IPS DF 6.9 (cell line): ENCODE measurements at regions not wholly inside any gene's neighbourhood (a gene's known extent, or its start where the extent isn't known, plus 50 kb on each side); places are given as distances from the start of the nearest gene placed in this dataset.

Experiments used
- DNase-seq: peaks from one replicate; pipeline ENCODE4 v3.0.0-alpha.2; 2013; ENCODE audit warnings: low read depth, low spot score
- H3K27ac ChIP-seq: one replicate; pipeline ENCODE4 v1.5.1; 2013; ENCODE audit warnings: low read length, control low read depth
- H3K27me3 ChIP-seq: 2 replicates; pipeline ENCODE4 v1.6.1; 2013; ENCODE audit warnings: mild to moderate bottlenecking, low read length; ENCODE audit not compliant: control insufficient read depth, insufficient read depth
- H3K36me3 ChIP-seq: 2 replicates; pipeline ENCODE4 v1.6.1; 2013; ENCODE audit warnings: low read length; ENCODE audit not compliant: control insufficient read depth, insufficient read depth
- H3K4me1 ChIP-seq: 2 replicates; pipeline ENCODE4 v1.6.1; 2013; ENCODE audit warnings: low read length; ENCODE audit not compliant: control insufficient read depth, insufficient read depth
- H3K4me3 ChIP-seq: 2 replicates; pipeline ENCODE4 v1.5.1; 2013; ENCODE audit warnings: mild to moderate bottlenecking, low read length
- H3K9me3 ChIP-seq: 2 replicates; pipeline ENCODE4 v1.6.1; 2013; ENCODE audit warnings: low read length, inconsistent platforms; ENCODE audit not compliant: control insufficient read depth, insufficient read depth
- WGBS: extraction: QIAGEN DNeasy Blood & Tissue Kit; methylation state at CpG from one replicate; pipeline ENCODE4 v1.1.7; 2013; ENCODE audit warnings: mixed read lengths, missing lambda C conversion rate; ENCODE audit not compliant: insufficient read length, insufficient coverage; 5-methylcytosine and 5-hydroxymethylcytosine counted together

GRCh38 chr12:78703820-78704525 lies 160.6 kb upstream of the SYT1 start:
- no peak for DNase-seq
- Histone ChIP-seq H3K4me3 (no peak overlapping the region), H3K27ac (no peak overlapping the region), H3K27me3 (no peaks in the 10 kb centered on the region), H3K9me3 (no peaks in the 10 kb centered on the region), H3K36me3 (no peaks in the 10 kb centered on the region), H3K4me1 (no peaks in the 10 kb centered on the region)
- WGBS: no CpG with 5 or more reads among the region's 3 CpGs

GRCh38 chr12:78711954-78712353 lies 152.6 kb upstream of the SYT1 start:
- Histone ChIP-seq H3K4me1 (no peaks in the 10 kb centered on the region), H3K27ac (no peak overlapping the region), H3K9me3 (no peaks in the 10 kb centered on the region), H3K36me3 (no peaks in the 10 kb centered on the region), H3K4me3 (no peak overlapping the region), H3K27me3 (no peaks in the 10 kb centered on the region)
- no peak for DNase-seq
- no CpG with 5 or more reads among the region's 4 CpGs for WGBS

- no peaks in the 10 kb centered on the region for H3K9me3 ChIP-seq
- WGBS: no CpG with 5 or more reads among the region's 4 CpGs
- no peaks in the 10 kb centered on the region for H3K4me1 ChIP-seq
- no peak for DNase-seq
- no peak overlapping the region for H3K27ac ChIP-seq
- H3K36me3 ChIP-seq: no peaks in the 10 kb centered on the region
- no peaks in the 10 kb centered on the region for H3K27me3 ChIP-seq
- no peak overlapping the region for H3K4me3 ChIP-seq
These were observed 151.6 kb upstream of the SYT1 start for GRCh38 chr12:78712834-78713481.

GRCh38 chr12:78719721-78720120 lies 144.9 kb upstream of the SYT1 start:
- no peaks in the 10 kb centered on the region for H3K4me1 ChIP-seq
- WGBS: no CpG with 5 or more reads among the region's 1 CpG
- no peak overlapping the region for H3K27ac ChIP-seq
- no peaks in the 10 kb centered on the region for H3K9me3 ChIP-seq
- no peak overlapping the region for H3K4me3 ChIP-seq
- H3K27me3 ChIP-seq: no peaks in the 10 kb centered on the region
- H3K36me3 ChIP-seq: no peaks in the 10 kb centered on the region
- DNase-seq: no peak

- no peak overlapping the region for H3K27ac ChIP-seq
- H3K27me3 ChIP-seq: no peaks in the 10 kb centered on the region
- H3K36me3 ChIP-seq: no peaks in the 10 kb centered on the region
- H3K9me3 ChIP-seq: no peaks in the 10 kb centered on the region
- no peak overlapping the region for H3K4me3 ChIP-seq
- no peaks in the 10 kb centered on the region for H3K4me1 ChIP-seq
- DNase-seq: no peak
These were observed 142.7 kb upstream of the SYT1 start for GRCh38 chr12:78721906-78722305.

GRCh38 chr12:78725033-78725432 lies 139.5 kb upstream of the SYT1 start:
- DNase-seq: no peak

GRCh38 chr12:78725951-78726580 lies 138.5 kb upstream of the SYT1 start:
- no peak overlapping the region for H3K27ac ChIP-seq
- WGBS: no CpG with 5 or more reads among the region's 3 CpGs

More at GRCh38 chr12:78725033-78725432, 139.5 kb upstream of the SYT1 start:
- no peaks in the 10 kb centered on the region for H3K36me3 ChIP-seq
- no peak overlapping the region for H3K27ac ChIP-seq
- H3K4me3 ChIP-seq: no peak overlapping the region
- no CpG with 5 or more reads among the region's 1 CpG for WGBS
- H3K4me1 ChIP-seq: no peaks in the 10 kb centered on the region
- no peaks in the 10 kb centered on the region for H3K27me3 ChIP-seq
- H3K9me3 ChIP-seq: no peaks in the 10 kb centered on the region

GRCh38 chr12:78726854-78727253 lies 137.7 kb upstream of the SYT1 start:
- Histone ChIP-seq H3K4me3 (no peak overlapping the region), H3K27me3 (no peaks in the 10 kb centered on the region), H3K27ac (no peak overlapping the region), H3K36me3 (no peaks in the 10 kb centered on the region), H3K9me3 (no peaks in the 10 kb centered on the region), H3K4me1 (no peaks in the 10 kb centered on the region)
- DNase-seq: no peak
- no CpG with 5 or more reads among the region's 2 CpGs for WGBS

More at GRCh38 chr12:78725951-78726580, 138.5 kb upstream of the SYT1 start:
- Histone ChIP-seq H3K9me3 (no peaks in the 10 kb centered on the region), H3K4me3 (no peak overlapping the region), H3K4me1 (no peaks in the 10 kb centered on the region), H3K36me3 (no peaks in the 10 kb centered on the region), H3K27me3 (no peaks in the 10 kb centered on the region)
- DNase-seq: no peak

- Histone ChIP-seq H3K4me3 (no peak overlapping the region), H3K27ac (no peak overlapping the region), H3K36me3 (no peaks in the 10 kb centered on the region), H3K9me3 (no peaks in the 10 kb centered on the region), H3K4me1 (no peaks in the 10 kb centered on the region), H3K27me3 (no peaks in the 10 kb centered on the region)
- no CpG with 5 or more reads among the region's 1 CpG for WGBS
- no peak for DNase-seq
These were observed 132.1 kb upstream of the SYT1 start for GRCh38 chr12:78732481-78732880.

- no peak overlapping the region for H3K4me3 ChIP-seq
- no peaks in the 10 kb centered on the region for H3K27me3 ChIP-seq
- DNase-seq: no peak
- H3K27ac ChIP-seq: no peak overlapping the region
- H3K36me3 ChIP-seq: no peaks in the 10 kb centered on the region
- no CpG with 5 or more reads among the region's 4 CpGs for WGBS
- no peaks in the 10 kb centered on the region for H3K4me1 ChIP-seq
- H3K9me3 ChIP-seq: no peaks in the 10 kb centered on the region
These were observed 124.9 kb upstream of the SYT1 start for GRCh38 chr12:78739653-78740052.
